SK-N-SH (cell line): ENCODE measurements at regions not wholly inside any gene's neighbourhood (a gene's known extent, or its start where the extent isn't known, plus 50 kb on each side); places are given as distances from the start of the nearest gene placed in this dataset.

Experiments used
- CTCF ChIA-PET: fragments of 300-600, 350-600 bp; formaldehyde crosslinking; extraction: SDS; loops from one replicate; lab custom pipeline; 2021; lab: Yijun Ruan, JAX
- POLR2A ChIA-PET: fragments of 350-600 bp; sonication (Branson Sonifier 250); formaldehyde crosslinking; extraction: SDS; loops from one replicate; lab custom pipeline; 2020; ENCODE audit warnings: antibody characterized with exemption, inconsistent platforms; lab: Yijun Ruan, JAX
- DNase-seq: peaks from one replicate; pipeline ENCODE4 v3.0.0; 2012
- H2AFZ ChIP-seq: fragments of 200-600 bp; sonication (generic); 2 replicates; pipeline ENCODE4 v1.8.1; 2016; ENCODE audit warnings: antibody characterized with exemption, mild to moderate bottlenecking, low read depth
- H3F3A ChIP-seq: fragments of 200-600 bp; sonication (generic); replicated peaks from 2 replicates; pipeline ENCODE3; 2016; ENCODE audit warnings: antibody characterized with exemption, mild to moderate bottlenecking; ENCODE audit not compliant: insufficient read depth
- H3K27ac ChIP-seq, 2 experiments: fragments of 200-500 bp in 1 of 2; fragments of 200-600 bp in 1 of 2; sonication (Bioruptor generic) in 1 of 2; sonication (generic), shearing (Covaris generic) in 1 of 2; 2 replicates each; pipeline versions ENCODE4 v1.5.1 to v1.6.1; 2014 to 2016; ENCODE audit warnings: low read depth in 2 of 2, inconsistent platforms in 1 of 2, low read length in 1 of 2, mild to moderate bottlenecking in 1 of 2, mixed read lengths in 1 of 2
- H3K27me3 ChIP-seq: fragments of 200-600 bp; sonication (generic), shearing (Covaris generic); 2 replicates; pipeline ENCODE4 v1.6.1; 2016; ENCODE audit warnings: mixed run types; ENCODE audit not compliant: insufficient read depth
- H3K36me3 ChIP-seq, 2 experiments: fragments of 200-500 bp in 1 of 2; fragments of 200-600 bp in 1 of 2; sonication (Bioruptor generic) in 1 of 2; sonication (generic) in 1 of 2; replicated peaks in 1 of 2; 2 replicates each; pipeline versions ENCODE3 to v1.5.1; 2014 to 2016; ENCODE audit warnings: low read length in 1 of 2, mild to moderate bottlenecking in 1 of 2; ENCODE audit not compliant: insufficient read depth in 2 of 2, control insufficient read depth in 1 of 2
- H3K4me1 ChIP-seq, 2 experiments: fragments of 200-500 bp in 1 of 2; fragments of 200-600 bp in 1 of 2; sonication (Bioruptor generic) in 1 of 2; sonication (generic), shearing (Covaris generic) in 1 of 2; 2 replicates each; pipeline versions ENCODE4 v1.5.1 to v1.6.1; 2014 to 2016; ENCODE audit warnings: low read depth in 1 of 2, low read length in 1 of 2, mixed run types in 1 of 2; ENCODE audit not compliant: insufficient read depth in 2 of 2, control insufficient read depth in 1 of 2
- H3K4me2 ChIP-seq: fragments of 200-600 bp; sonication (generic), shearing (Covaris generic); 2 replicates; pipeline ENCODE4 v1.6.1; 2017; ENCODE audit warnings: mixed run types
- H3K4me3 ChIP-seq, 2 experiments: fragments of 200-500 bp in 1 of 2; fragments of 200-600 bp in 1 of 2; sonication (Bioruptor generic) in 1 of 2; sonication (generic), shearing (Covaris generic) in 1 of 2; 2 replicates each; pipeline versions ENCODE4 v1.5.1 to v1.8.1; 2014 to 2016; ENCODE audit warnings: low read depth in 2 of 2, inconsistent platforms in 1 of 2, low read length in 1 of 2, mild to moderate bottlenecking in 1 of 2, mixed read lengths in 1 of 2, moderate library complexity in 1 of 2
- H3K79me2 ChIP-seq: fragments of 200-600 bp; sonication (generic); 2 replicates; pipeline ENCODE4 v1.8.1; 2017; ENCODE audit warnings: mild to moderate bottlenecking; ENCODE audit not compliant: insufficient read depth
- H3K9ac ChIP-seq: fragments of 200-600 bp; sonication (generic); 2 replicates; pipeline ENCODE4 v1.6.1; 2017; ENCODE audit warnings: mixed run types
- H3K9me2 ChIP-seq: fragments of 200-600 bp; sonication (generic); 2 replicates; pipeline ENCODE4 v1.6.1; 2017; ENCODE audit warnings: mixed run types
- H3K9me3 ChIP-seq: fragments of 200-600 bp; sonication (generic); 2 replicates; pipeline ENCODE4 v1.6.1; 2017; ENCODE audit warnings: mixed run types, mild to moderate bottlenecking, moderate library complexity
- H4K20me1 ChIP-seq: fragments of 200-600 bp; sonication (generic); 2 replicates; pipeline ENCODE4 v1.6.1; 2017; ENCODE audit warnings: mild to moderate bottlenecking, mixed run types; ENCODE audit not compliant: insufficient read depth
- CHD2 ChIP-seq: fragments of 150-350 bp; IDR thresholded peaks from 2 replicates; pipeline ENCODE4 v1.6.1; 2018; ENCODE audit warnings: low read length; ENCODE audit not compliant: partially characterized antibody
- EP300 ChIP-seq, 2 experiments: IDR thresholded peaks; 2 replicates each; pipeline versions ENCODE4 v1.4.0 to v1.6.1; 2012; ENCODE audit warnings: borderline replicate concordance in 1 of 2, low read depth in 1 of 2, low read length in 1 of 2
- FOSL2 ChIP-seq: IDR thresholded peaks from 2 replicates; pipeline ENCODE4 v1.4.0; 2012; ENCODE audit warnings: low read depth, mild to moderate bottlenecking, moderate library complexity, borderline replicate concordance
- GABPA ChIP-seq: IDR thresholded peaks from 2 replicates; pipeline ENCODE4 v1.4.0; 2012; ENCODE audit warnings: low read depth, mild to moderate bottlenecking
- MXI1 ChIP-seq: IDR thresholded peaks from 2 replicates; pipeline ENCODE4 v1.6.1; 2012; ENCODE audit warnings: mild to moderate bottlenecking, low read depth, low read length, improper control_type of control experiment
- NRF1 ChIP-seq: IDR thresholded peaks from 2 replicates; pipeline ENCODE4 v1.6.1; 2012; ENCODE audit warnings: low read depth, mild to moderate bottlenecking, low read length
- RAD21 ChIP-seq: IDR thresholded peaks from 2 replicates; pipeline ENCODE4 v1.6.1; 2012; ENCODE audit warnings: mild to moderate bottlenecking, low read length
- SMC3 ChIP-seq: IDR thresholded peaks from 2 replicates; pipeline ENCODE4 v1.6.1; 2012; ENCODE audit warnings: low read depth, low read length, improper control_type of control experiment
- TCF12 ChIP-seq: IDR thresholded peaks from 2 replicates; pipeline ENCODE4 v1.4.0; 2012
- WGBS: methylation state at CpG from one replicate; pipeline ENCODE4 v1.1.6; 2017; ENCODE audit warnings: low lambda C conversion rate; 5-methylcytosine and 5-hydroxymethylcytosine counted together
- TF ChIP-seq, protein P1 (sequence below): fragments of 150-350 bp; IDR thresholded peaks from 2 replicates; pipeline ENCODE4 v1.6.1; 2016; ENCODE audit warnings: mild to moderate bottlenecking, low read depth, low read length
- TF ChIP-seq, protein P2 (sequence below): IDR thresholded peaks from 2 replicates; pipeline ENCODE4 v1.4.0; 2012; ENCODE audit warnings: low read depth, borderline replicate concordance
- TF ChIP-seq, protein P3 (sequence below): IDR thresholded peaks from 2 replicates; pipeline ENCODE4; 2012

DNA sequence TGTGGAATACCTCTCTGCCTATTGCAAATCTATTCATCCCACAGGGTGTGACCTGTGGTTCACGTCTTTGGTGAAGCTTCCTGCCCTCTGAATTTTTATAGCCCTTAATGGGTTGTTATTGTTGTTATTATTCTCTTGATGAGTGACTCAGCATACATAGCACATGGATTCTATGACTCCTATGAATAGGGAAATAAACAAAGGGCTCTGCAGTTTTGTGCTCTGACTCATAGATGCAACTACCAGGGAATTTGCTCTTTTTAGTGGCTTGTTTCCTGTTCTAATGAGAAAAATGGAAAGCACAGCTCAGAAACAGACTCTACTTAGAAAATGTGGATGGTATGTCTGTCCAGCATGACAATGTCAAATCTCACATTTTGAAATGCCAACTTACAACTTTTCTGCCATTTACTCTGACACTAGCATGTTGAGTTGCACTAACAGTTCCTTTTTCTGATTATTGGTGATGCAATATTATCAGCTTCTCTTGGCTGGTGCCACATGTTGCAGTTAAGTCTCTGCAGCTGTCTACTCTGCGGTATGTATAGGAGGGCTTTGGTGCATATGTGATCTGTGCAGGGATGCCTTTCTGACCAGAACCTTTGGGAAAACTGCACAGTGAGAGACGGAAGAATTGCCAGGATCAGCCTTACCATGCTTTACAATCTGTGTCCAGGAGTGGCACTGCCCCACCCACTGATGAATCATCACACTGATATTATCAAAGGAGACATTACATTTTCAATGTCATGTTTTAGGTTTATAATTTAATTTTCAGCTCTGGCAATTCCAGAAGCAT lies 996.4 kb upstream of the WWC1 start (continued):
- TF ChIP-seq, protein P1, sequence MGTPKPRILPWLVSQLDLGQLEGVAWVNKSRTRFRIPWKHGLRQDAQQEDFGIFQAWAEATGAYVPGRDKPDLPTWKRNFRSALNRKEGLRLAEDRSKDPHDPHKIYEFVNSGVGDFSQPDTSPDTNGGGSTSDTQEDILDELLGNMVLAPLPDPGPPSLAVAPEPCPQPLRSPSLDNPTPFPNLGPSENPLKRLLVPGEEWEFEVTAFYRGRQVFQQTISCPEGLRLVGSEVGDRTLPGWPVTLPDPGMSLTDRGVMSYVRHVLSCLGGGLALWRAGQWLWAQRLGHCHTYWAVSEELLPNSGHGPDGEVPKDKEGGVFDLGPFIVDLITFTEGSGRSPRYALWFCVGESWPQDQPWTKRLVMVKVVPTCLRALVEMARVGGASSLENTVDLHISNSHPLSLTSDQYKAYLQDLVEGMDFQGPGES = no peak
- TF ChIP-seq CHD2 = no peak
- peak; percentile 50 to 59; a peak in 2 of 4 replicates for TF ChIP-seq EP300 (IDR thresholded peaks at IDR 0.05; ENCODE audit: borderline replicate concordance in 1 of 2, low read depth in 1 of 2, low read length in 1 of 2)
- peak; percentile 59 for TF ChIP-seq TCF12
- no peak for TF ChIP-seq RAD21
- TF ChIP-seq, protein P2, sequence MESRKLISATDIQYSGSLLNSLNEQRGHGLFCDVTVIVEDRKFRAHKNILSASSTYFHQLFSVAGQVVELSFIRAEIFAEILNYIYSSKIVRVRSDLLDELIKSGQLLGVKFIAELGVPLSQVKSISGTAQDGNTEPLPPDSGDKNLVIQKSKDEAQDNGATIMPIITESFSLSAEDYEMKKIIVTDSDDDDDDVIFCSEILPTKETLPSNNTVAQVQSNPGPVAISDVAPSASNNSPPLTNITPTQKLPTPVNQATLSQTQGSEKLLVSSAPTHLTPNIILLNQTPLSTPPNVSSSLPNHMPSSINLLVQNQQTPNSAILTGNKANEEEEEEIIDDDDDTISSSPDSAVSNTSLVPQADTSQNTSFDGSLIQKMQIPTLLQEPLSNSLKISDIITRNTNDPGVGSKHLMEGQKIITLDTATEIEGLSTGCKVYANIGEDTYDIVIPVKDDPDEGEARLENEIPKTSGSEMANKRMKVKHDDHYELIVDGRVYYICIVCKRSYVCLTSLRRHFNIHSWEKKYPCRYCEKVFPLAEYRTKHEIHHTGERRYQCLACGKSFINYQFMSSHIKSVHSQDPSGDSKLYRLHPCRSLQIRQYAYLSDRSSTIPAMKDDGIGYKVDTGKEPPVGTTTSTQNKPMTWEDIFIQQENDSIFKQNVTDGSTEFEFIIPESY = no peak
- no peak for TF ChIP-seq GABPA
- no peak for TF ChIP-seq MXI1
- no peak for TF ChIP-seq NRF1
- peak; percentile 91 for TF ChIP-seq FOSL2

DNA sequence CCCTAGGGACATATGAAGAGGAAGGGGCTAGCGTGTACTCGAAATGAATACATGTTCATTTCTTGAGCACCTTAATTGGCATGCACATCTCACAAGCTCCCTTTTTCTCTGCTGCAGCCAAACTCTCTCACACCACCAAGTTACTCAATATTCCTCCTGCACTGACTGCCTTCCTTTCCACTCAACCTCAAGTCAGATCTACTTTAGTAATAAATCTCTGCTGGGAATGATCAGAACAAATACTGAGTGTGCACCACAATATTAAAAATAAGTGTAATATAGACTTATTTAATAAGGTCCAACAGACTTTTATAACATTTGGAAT lies 995.8 kb upstream of the WWC1 start:
- 6% methylated on average over 2 of the region's 2 CpGs for WGBS
- Histone ChIP-seq H3K4me3 (peak overlapping the region in 1 of 2 experiments; percentile 49; a peak in 2 of 4 replicates), H3K79me2 (no peaks in the 10 kb centered on the region), H3K9me3 (no peaks in the 10 kb centered on the region), H3K9me2 (no peaks in the 10 kb centered on the region), H2AFZ (no peak overlapping the region), H3K27ac (peak overlapping the region in 1 of 2 experiments; percentile 95; a peak in 2 of 4 replicates), H4K20me1 (0 out of 2 replicates have a peak, but pooled peaks cover 2% of the 10 kb centered on the region), H3K4me2 (peak overlapping the region; percentile 87), H3K4me1 (peaks cover 6 to 17% of the 10 kb centered on the region in 2 experiments), H3K9ac (peak overlapping the region; percentile 16; the same call in 1 of the 2 replicates), H3F3A (peaks cover 23% of the 10 kb centered on the region), H3K27me3 (no peaks in the 10 kb centered on the region), H3K36me3 (no peaks in the 10 kb centered on the region)
- ChIA-PET POLR2A (no interaction called here), CTCF (interaction anchor here (0.7 to 1.1 kb wide), 2 partner anchors 70 to 170 kb away, joined by 3 read pairs; no protein-coding TSS in a partner anchor)
- no peak for DNase-seq
- TF ChIP-seq, protein P3, sequence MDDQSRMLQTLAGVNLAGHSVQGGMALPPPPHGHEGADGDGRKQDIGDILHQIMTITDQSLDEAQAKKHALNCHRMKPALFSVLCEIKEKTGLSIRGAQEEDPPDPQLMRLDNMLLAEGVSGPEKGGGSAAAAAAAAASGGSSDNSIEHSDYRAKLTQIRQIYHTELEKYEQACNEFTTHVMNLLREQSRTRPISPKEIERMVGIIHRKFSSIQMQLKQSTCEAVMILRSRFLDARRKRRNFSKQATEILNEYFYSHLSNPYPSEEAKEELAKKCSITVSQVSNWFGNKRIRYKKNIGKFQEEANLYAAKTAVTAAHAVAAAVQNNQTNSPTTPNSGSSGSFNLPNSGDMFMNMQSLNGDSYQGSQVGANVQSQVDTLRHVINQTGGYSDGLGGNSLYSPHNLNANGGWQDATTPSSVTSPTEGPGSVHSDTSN = peak; percentile 2; the same call in 1 of the 2 replicates
- no peak for TF ChIP-seq SMC3
